ENCODE measurements at regions not wholly inside any gene's neighbourhood (a gene's known extent, or its start where the extent isn't known, plus 50 kb on each side); places are given as distances from the start of the nearest gene placed in this dataset.

GRCh38 chr2:57776916-57777315, 269.7 kb upstream of the VRK2 start:
- BruUV-seq (replicated peaks): no TSS peak

GRCh38 chr2:57782587-57782986, 264.0 kb upstream of the VRK2 start:
- ATAC-seq (no peak), DNase-seq (ENCODE audit: low read depth, low spot score) (no peak)
- in situ Hi-C loops (cut with HindIII; ENCODE audit: low pct_unique_long_range_greater_than_20kb, low sequenced_read_pairs) (no loop called here), intact Hi-C loops (cut with micrococcal nuclease; ENCODE audit: unreplicated experiment) (no loop called here)
- H3K9me3 ChIP-seq (ENCODE audit: control insufficient read depth, insufficient read depth, low read depth, low read length): no peaks in the 10 kb centered on the region
- ChIA-PET POLR2A (no interaction called here), CTCF (no interaction called here)
- BruUV-seq (replicated peaks): no TSS peak
- H3K36me3 ChIP-seq (ENCODE audit: control insufficient read depth, insufficient read depth, low read length): no peaks in the 10 kb centered on the region
- no peaks in the 10 kb centered on the region for H3K27me3 ChIP-seq (ENCODE audit: control insufficient read depth, insufficient read depth, low read length)
- no peak for TF ChIP-seq POLR2AphosphoS5 (IDR thresholded peaks at IDR 0.05; ENCODE audit: low read depth, low read length)
- no peak for TF ChIP-seq TCF7L2 (IDR thresholded peaks at IDR 0.05; ENCODE audit: low read depth, low read length)
- no peak for TF ChIP-seq SIN3A (IDR thresholded peaks at IDR 0.05; ENCODE audit: borderline replicate concordance, insufficient read depth, low read depth, low read length)
- TF ChIP-seq CTCF (IDR thresholded peaks at IDR 0.05): no peak
- no peak for TF ChIP-seq REST (IDR thresholded peaks at IDR 0.05; ENCODE audit: insufficient read depth in 1 of 2, low read depth in 2 of 2, low read length in 1 of 2)
- H3K4me3 ChIP-seq (ENCODE audit: low read depth in 2 of 2, low read length in 2 of 2): no peak overlapping the region
- H3K27ac ChIP-seq (ENCODE audit: low read length): no peak overlapping the region
- H3K4me1 ChIP-seq (ENCODE audit: control insufficient read depth, insufficient read depth, low read length): no peaks in the 10 kb centered on the region

More at GRCh38 chr2:57776916-57777315, 269.7 kb upstream of the VRK2 start:
- ATAC-seq: no peak
- Histone ChIP-seq H3K27me3 (ENCODE audit: control insufficient read depth, insufficient read depth, low read length) (no peaks in the 10 kb centered on the region), H3K36me3 (ENCODE audit: control insufficient read depth, insufficient read depth, low read length) (no peaks in the 10 kb centered on the region), H3K4me3 (ENCODE audit: low read depth in 2 of 2, low read length in 2 of 2) (no peak overlapping the region), H3K4me1 (ENCODE audit: control insufficient read depth, insufficient read depth, low read length) (no peaks in the 10 kb centered on the region), H3K9me3 (ENCODE audit: control insufficient read depth, insufficient read depth, low read depth, low read length) (no peaks in the 10 kb centered on the region), H3K27ac (ENCODE audit: low read length) (no peak overlapping the region)
- ChIA-PET CTCF (no interaction called here), POLR2A (no interaction called here)
- intact Hi-C loops (cut with micrococcal nuclease; ENCODE audit: unreplicated experiment): no loop called here
- TF ChIP-seq TCF7L2 (IDR thresholded peaks at IDR 0.05; ENCODE audit: low read depth, low read length) (no peak), CTCF (IDR thresholded peaks at IDR 0.05) (no peak), POLR2AphosphoS5 (IDR thresholded peaks at IDR 0.05; ENCODE audit: low read depth, low read length) (no peak), SIN3A (IDR thresholded peaks at IDR 0.05; ENCODE audit: borderline replicate concordance, insufficient read depth, low read depth, low read length) (no peak), REST (IDR thresholded peaks at IDR 0.05; ENCODE audit: insufficient read depth in 1 of 2, low read depth in 2 of 2, low read length in 1 of 2) (no peak)
- in situ Hi-C loops (cut with HindIII; ENCODE audit: low pct_unique_long_range_greater_than_20kb, low sequenced_read_pairs): no loop called here
- DNase-seq (ENCODE audit: low read depth, low spot score): no peak

All from Panc1 (cell line).